ENCODE measurements at regions not wholly inside any gene's neighbourhood (a gene's known extent, or its start where the extent isn't known, plus 50 kb on each side); places are given as distances from the start of the nearest gene placed in this dataset.

DNA sequence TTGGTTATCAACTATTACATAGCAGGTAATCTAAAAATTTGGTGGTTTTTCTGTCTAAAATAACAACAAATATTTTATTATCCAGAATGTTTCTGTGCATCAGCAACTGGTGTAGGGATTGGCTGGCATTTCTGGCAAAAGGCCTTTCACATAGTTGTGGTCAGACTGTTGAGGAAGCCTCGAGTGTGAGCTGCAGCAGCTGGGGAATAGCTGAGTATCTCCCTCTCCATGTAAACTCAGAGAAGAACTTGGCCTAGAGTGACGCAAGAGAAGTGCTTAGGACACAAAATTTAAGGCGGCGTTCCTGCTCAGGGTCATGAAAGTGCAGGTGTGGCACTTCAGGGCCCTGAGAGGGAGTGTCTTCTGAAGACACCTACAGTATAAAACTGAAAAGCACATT is 558.9 kb downstream of the SPOCK3 start:
- no peak for DNase-seq (ENCODE audit: low spot score)
- no peak for TF ChIP-seq CTCF (IDR thresholded peaks at IDR 0.05; ENCODE audit: extremely low read depth, missing control alignments)

GRCh38 chr4:166680796-166681195 is 553.5 kb downstream of the SPOCK3 start:
- TF ChIP-seq CTCF (IDR thresholded peaks at IDR 0.05; ENCODE audit: extremely low read depth, missing control alignments), result no peak
- DNase-seq (ENCODE audit: low spot score), result no peak

- no peak for TF ChIP-seq CTCF (IDR thresholded peaks at IDR 0.05; ENCODE audit: extremely low read depth, missing control alignments)
- no peak for DNase-seq (ENCODE audit: low spot score)
Observed at GRCh38 chr4:166682200-166682599, 552.1 kb downstream of the SPOCK3 start.
